HEK293T (cell line): ENCODE measurements at regions not wholly inside any gene's neighbourhood (a gene's known extent, or its start where the extent isn't known, plus 50 kb on each side); places are given as distances from the start of the nearest gene placed in this dataset.

ENCODE experiments used
- CTCF ChIA-PET: fragments of 350-600 bp; formaldehyde crosslinking; extraction: SDS; loops from one replicate; lab custom pipeline; 2021; ENCODE audit warnings: antibody characterized with exemption, inconsistent platforms; lab: Yijun Ruan, JAX
- POLR2A ChIA-PET: fragments of 350-600 bp; formaldehyde crosslinking; extraction: SDS; loops from one replicate; lab custom pipeline; 2020; ENCODE audit warnings: antibody characterized with exemption, inconsistent platforms; lab: Yijun Ruan, JAX
- DNase-seq: peaks from one replicate; pipeline ENCODE4 v3.0.0; 2012; ENCODE audit warnings: mixed read lengths; ENCODE audit errors: extremely low spot score
- ARNT ChIP-seq: fragments of 450-650 bp; IDR thresholded peaks from 2 replicates; pipeline ENCODE4 v1.6.1; 2017; ENCODE audit warnings: mild to moderate bottlenecking
- BHLHE40 ChIP-seq: fragments of 450-650 bp; IDR thresholded peaks from 2 replicates; pipeline ENCODE4 v1.6.1; 2016; ENCODE audit warnings: mild to moderate bottlenecking, moderate library complexity, borderline replicate concordance
- CTBP1 ChIP-seq: fragments of 450-650 bp; IDR thresholded peaks from 2 replicates; pipeline ENCODE4 v1.6.1; 2016; ENCODE audit warnings: borderline replicate concordance
- ELF4 ChIP-seq: fragments of 450-650 bp; IDR thresholded peaks from 2 replicates; pipeline ENCODE4 v1.6.1; 2017; ENCODE audit warnings: antibody characterized with exemption
- FOXA1 ChIP-seq: fragments of 450-650 bp; IDR thresholded peaks from 2 replicates; pipeline ENCODE4 v1.6.1; 2016; ENCODE audit warnings: mild to moderate bottlenecking
- FOXK2 ChIP-seq: fragments of 450-650 bp; IDR thresholded peaks from 2 replicates; pipeline ENCODE4 v1.6.1; 2016; ENCODE audit warnings: mild to moderate bottlenecking
- FOXM1 ChIP-seq: fragments of 450-650 bp; IDR thresholded peaks from 2 replicates; pipeline ENCODE4 v1.6.1; 2017; ENCODE audit warnings: mild to moderate bottlenecking, borderline replicate concordance
- HDGF ChIP-seq: fragments of 450-650 bp; IDR thresholded peaks from 2 replicates; pipeline ENCODE4 v1.6.1; 2017; ENCODE audit warnings: antibody characterized with exemption, borderline replicate concordance
- L3MBTL2 ChIP-seq: fragments of 450-650 bp; conservative IDR thresholded peaks from 2 replicates; pipeline ENCODE4 v1.6.1; 2016; ENCODE audit warnings: mild to moderate bottlenecking
- LEF1 ChIP-seq: fragments of 450-650 bp; IDR thresholded peaks from 2 replicates; pipeline ENCODE4 v1.6.1; 2017; ENCODE audit warnings: mild to moderate bottlenecking, borderline replicate concordance
- NFRKB ChIP-seq: fragments of 450-650 bp; IDR thresholded peaks from 2 replicates; pipeline ENCODE4 v1.6.1; 2016; ENCODE audit warnings: mild to moderate bottlenecking, moderate library complexity
- PKNOX1 ChIP-seq: fragments of 450-650 bp; IDR thresholded peaks from 2 replicates; pipeline ENCODE4 v1.6.1; 2016
- SP1 ChIP-seq: fragments of 450-650 bp; IDR thresholded peaks from 2 replicates; pipeline ENCODE4 v1.6.1; 2017
- SUZ12 ChIP-seq: fragments of 450-650 bp; IDR thresholded peaks from 2 replicates; pipeline ENCODE4 v1.6.1; 2016; ENCODE audit warnings: mild to moderate bottlenecking
- TARDBP ChIP-seq: fragments of 450-650 bp; IDR thresholded peaks from 2 replicates; pipeline ENCODE4 v1.6.1; 2016
- ZNF384 ChIP-seq: fragments of 450-650 bp; IDR thresholded peaks from 2 replicates; pipeline ENCODE4 v1.6.1; 2016

- DNase-seq = no peak
- TF ChIP-seq L3MBTL2 (no peak), LEF1 (no peak), HDGF (no peak), SP1 (no peak), ZNF384 (no peak), FOXM1 (no peak), FOXA1 (no peak)
- ChIA-PET CTCF (no interaction called here), POLR2A (no interaction called here)
These were observed 262.4 kb upstream of the TMEM229A start for GRCh38 chr7:124295289-124295688.

- TF ChIP-seq TARDBP (no peak), L3MBTL2 (no peak), LEF1 (no peak), ZNF384 (no peak), CTBP1 (no peak), NFRKB (no peak), HDGF (no peak), PKNOX1 (no peak), ELF4 (no peak), SP1 (no peak), BHLHE40 (no peak), FOXK2 (no peak), FOXM1 (no peak), ARNT (no peak), SUZ12 (no peak)
- ChIA-PET CTCF (no interaction called here), POLR2A (no interaction called here)
- no peak for DNase-seq
These were observed 252.1 kb upstream of the TMEM229A start for GRCh38 chr7:124284937-124285336.

- TF ChIP-seq LEF1 (no peak), FOXM1 (no peak), SUZ12 (no peak), ARNT (no peak), FOXK2 (no peak), HDGF (no peak), FOXA1 (no peak)
- ChIA-PET POLR2A (no interaction called here), CTCF (interaction anchor here (0.5 kb wide), 1 partner anchor 27 kb away, joined by 4 read pairs; no protein-coding TSS in a partner anchor)
- DNase-seq = peak; percentile 39
These were observed 243.2 kb upstream of the TMEM229A start for GRCh38 chr7:124276005-124276622.

- POLR2A ChIA-PET = no interaction called here
- TF ChIP-seq FOXM1 (no peak), L3MBTL2 (no peak), CTBP1 (no peak), HDGF (no peak), FOXK2 (no peak), ARNT (no peak), ZNF384 (no peak), LEF1 (no peak), SUZ12 (no peak), SP1 (no peak), BHLHE40 (no peak), PKNOX1 (no peak), FOXA1 (no peak), TARDBP (no peak), ELF4 (no peak), NFRKB (no peak)
- no peak for DNase-seq
- CTCF ChIA-PET = interaction anchor here (0.5 to 0.6 kb wide), 2 partner anchors 28 to 122 kb away, joined by 3 to 4 read pairs; no protein-coding TSS in a partner anchor
These were observed 242.5 kb upstream of the TMEM229A start for GRCh38 chr7:124275411-124275810.

GRCh38 chr7:124269774-124270173 lies 236.9 kb upstream of the TMEM229A start:
- DNase-seq = no peak
- ChIA-PET POLR2A (no interaction called here), CTCF (no interaction called here)

More at GRCh38 chr7:124269774-124270173, 236.9 kb upstream of the TMEM229A start:
- TF ChIP-seq L3MBTL2 = no peak
- no peak for TF ChIP-seq PKNOX1
- no peak for TF ChIP-seq HDGF
- no peak for TF ChIP-seq ARNT
- TF ChIP-seq SP1 = no peak
- TF ChIP-seq FOXK2 = no peak
- TF ChIP-seq ELF4 = no peak
- no peak for TF ChIP-seq SUZ12
- TF ChIP-seq FOXA1 = no peak
